ENCODE measurements at regions not wholly inside any gene's neighbourhood (a gene's known extent, or its start where the extent isn't known, plus 50 kb on each side); places are given as distances from the start of the nearest gene placed in this dataset.

- TF ChIP-seq CTCF (optimal IDR thresholded peaks at IDR 0.05 in 1 of 3, IDR thresholded peaks at IDR 0.05 in 1 of 3, conservative IDR thresholded peaks at IDR 0.05 in 1 of 3; ENCODE audit: extremely low read depth in 1 of 3, insufficient read depth in 2 of 3, low read length in 3 of 3) = no peak
- TF ChIP-seq EZH2 (IDR thresholded peaks at IDR 0.05; ENCODE audit: low read length) = no peak
Observed at GRCh38 chr9:14029806-14030374, 284.1 kb downstream of the NFIB start.

Measured in keratinocyte (primary cell).